Upper lobe of right lung (tissue), 1 donor: ENCODE measurements at regions not wholly inside any gene's neighbourhood (a gene's known extent, or its start where the extent isn't known, plus 50 kb on each side); places are given as distances from the start of the nearest gene placed in this dataset.
A peak's percentile ranks its signal among the peaks of the same experiment; 100 is the strongest.
"Not testable (repeated sequence)": the region's sequence is repeated elsewhere in the genome, so short reads cannot be mapped to it uniquely, and the experiment has no call there.

ENCODE experiments used
- ATAC-seq: fragments of 200-7000 bp; cut with Tn5 transposase; one replicate; pipeline ENCODE4 v1.9.1; 2020; ENCODE audit warnings: mild to moderate bottlenecking, moderate library complexity
- DNase-seq: peaks from one replicate; pipeline ENCODE4 v3.0.0-alpha.2; 2020
- H3K27ac ChIP-seq: fragments of 200-600 bp; one replicate; pipeline ENCODE4 v1.8.0; 2022
- H3K27me3 ChIP-seq: fragments of 200-600 bp; one replicate; pipeline ENCODE4 v1.8.0; 2022; ENCODE audit warnings: mild to moderate bottlenecking
- H3K36me3 ChIP-seq: fragments of 200-600 bp; one replicate; pipeline ENCODE4 v1.8.0; 2022
- H3K4me1 ChIP-seq: fragments of 200-600 bp; one replicate; pipeline ENCODE4 v1.8.0; 2022
- H3K4me3 ChIP-seq: fragments of 200-600 bp; one replicate; pipeline ENCODE4 v1.8.0; 2022; ENCODE audit warnings: mild to moderate bottlenecking
- H3K9me3 ChIP-seq: fragments of 200-600 bp; one replicate; pipeline ENCODE4 v1.8.0; 2022
- intact Hi-C: fragments of 100-400 bp; cut with DNase I; formaldehyde crosslinking; loops from one replicate; pipeline ENCODE4 v1.11.0; 2022
- donor health status: DM: no; HTN: yes; CAD: no; lungs with severe emphysema.

GRCh38 chr7:32747443-32748148, 144.0 kb downstream of the KBTBD2 start:
- DNase-seq, ATAC-seq, H3K4me3 ChIP-seq, intact Hi-C loops, H3K36me3 ChIP-seq, H3K27me3 ChIP-seq, H3K9me3 ChIP-seq, H3K4me1 ChIP-seq, H3K27ac ChIP-seq: not testable (repeated sequence)

- H3K27me3 ChIP-seq, DNase-seq, intact Hi-C loops, H3K9me3 ChIP-seq, H3K4me3 ChIP-seq, H3K4me1 ChIP-seq, H3K36me3 ChIP-seq, ATAC-seq, H3K27ac ChIP-seq: not testable (repeated sequence)
These were observed 149.6 kb downstream of the KBTBD2 start for GRCh38 chr7:32741853-32742476.

- intact Hi-C loops, H3K27ac ChIP-seq, H3K36me3 ChIP-seq, DNase-seq, H3K9me3 ChIP-seq, ATAC-seq, H3K4me3 ChIP-seq, H3K27me3 ChIP-seq, H3K4me1 ChIP-seq: not testable (repeated sequence)
These were observed 151.8 kb downstream of the KBTBD2 start for GRCh38 chr7:32739749-32740148.

GRCh38 chr7:32738390-32738789, 153.2 kb downstream of the KBTBD2 start:
- H3K9me3 ChIP-seq, H3K36me3 ChIP-seq, H3K4me1 ChIP-seq, ATAC-seq, H3K4me3 ChIP-seq, DNase-seq, H3K27ac ChIP-seq, H3K27me3 ChIP-seq, intact Hi-C loops: not testable (repeated sequence)

- ATAC-seq, H3K4me1 ChIP-seq, H3K4me3 ChIP-seq, H3K36me3 ChIP-seq, intact Hi-C loops, H3K9me3 ChIP-seq, H3K27me3 ChIP-seq, H3K27ac ChIP-seq, DNase-seq: not testable (repeated sequence)
These were observed 158.8 kb downstream of the KBTBD2 start for GRCh38 chr7:32732767-32733166.

GRCh38 chr7:32729335-32729675, 162.3 kb downstream of the KBTBD2 start:
- H3K27me3 ChIP-seq, DNase-seq, ATAC-seq, H3K27ac ChIP-seq, H3K36me3 ChIP-seq, intact Hi-C loops, H3K9me3 ChIP-seq, H3K4me1 ChIP-seq: not testable (repeated sequence)
- peak overlapping the region; percentile 66 for H3K4me3 ChIP-seq

GRCh38 chr7:32728412-32729334, 162.9 kb downstream of the KBTBD2 start:
- H3K9me3 ChIP-seq, H3K4me1 ChIP-seq, intact Hi-C loops, H3K36me3 ChIP-seq, H3K27me3 ChIP-seq: not testable (repeated sequence)
- DNase-seq = peak; percentile 91
- ATAC-seq = peak; percentile 96
- H3K27ac ChIP-seq = peak overlapping the region; percentile 87
- peak overlapping the region; percentile 66 for H3K4me3 ChIP-seq

GRCh38 chr7:32727483-32728411, 163.8 kb downstream of the KBTBD2 start:
- DNase-seq = peak; percentile 81
- H3K4me1 ChIP-seq, H3K27me3 ChIP-seq, H3K36me3 ChIP-seq, intact Hi-C loops, H3K9me3 ChIP-seq: not testable (repeated sequence)
- Histone ChIP-seq H3K4me3 (peak overlapping the region; percentile 66), H3K27ac (peak overlapping the region; percentile 87)
- ATAC-seq = peak; percentile 86

GRCh38 chr7:32722837-32723236, 168.7 kb downstream of the KBTBD2 start:
- H3K36me3 ChIP-seq, DNase-seq, H3K4me3 ChIP-seq, H3K4me1 ChIP-seq, H3K27ac ChIP-seq, intact Hi-C loops, H3K9me3 ChIP-seq, ATAC-seq, H3K27me3 ChIP-seq: not testable (repeated sequence)
